ENCODE measurements at regions not wholly inside any gene's neighbourhood (a gene's known extent, or its start where the extent isn't known, plus 50 kb on each side); places are given as distances from the start of the nearest gene placed in this dataset.

- no peaks in the 10 kb centered on the region for H3K27me3 Mint-ChIP-seq (ENCODE audit: low read depth in 2 of 2)
Measured at GRCh38 chr13:38147050-38147449, 202.6 kb upstream of the UFM1 start.

DNA sequence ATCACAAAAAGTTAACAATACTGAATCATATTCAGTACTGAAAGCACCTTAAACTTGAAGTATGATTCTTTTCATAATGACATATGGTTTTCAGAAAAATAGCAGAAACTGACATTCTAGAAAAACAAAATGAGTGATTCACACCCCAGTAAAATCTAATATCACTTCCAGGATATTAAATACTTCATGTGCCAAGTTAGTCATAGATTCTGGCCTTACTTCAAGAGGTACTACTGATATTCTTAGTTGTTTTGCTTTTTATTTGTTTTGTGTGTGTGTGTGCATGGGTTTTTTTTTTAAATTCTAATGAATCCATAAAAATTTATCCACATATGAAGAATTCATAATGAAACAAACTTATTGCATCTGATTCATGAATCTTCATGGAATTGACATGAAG lies 207.9 kb upstream of the UFM1 start:
- Histone ChIP-seq H3K27me3 (ENCODE audit: control insufficient read depth, insufficient read depth, low read length) (no peaks in the 10 kb centered on the region), H3K4me1 (ENCODE audit: control insufficient read depth, insufficient read depth, low read length) (no peaks in the 10 kb centered on the region), H3K36me3 (ENCODE audit: control insufficient read depth, insufficient read depth, low read length) (no peaks in the 10 kb centered on the region), H3K4me3 (ENCODE audit: low read length) (no peak overlapping the region), H3K27ac (ENCODE audit: low read length) (no peak overlapping the region), H3K9me3 (ENCODE audit: control insufficient read depth, insufficient read depth, low read length) (peaks cover under 1% of the 10 kb centered on the region)
- H3K36me3 Mint-ChIP-seq: peaks cover 2% of the 10 kb centered on the region
- no peak for ATAC-seq
- peaks cover 2 to 4% of the 10 kb centered on the region in 2 donors for H3K9me3 Mint-ChIP-seq
- intact Hi-C loops (cut with micrococcal nuclease): no loop called here
- no peak overlapping the region for H3K4me3 Mint-ChIP-seq
- DNase-seq: no peak
- H3K27ac Mint-ChIP-seq: no peak overlapping the region
- H3K27me3 Mint-ChIP-seq (ENCODE audit: low read depth in 2 of 2): no peaks in the 10 kb centered on the region
- no peaks in the 10 kb centered on the region for H3K4me1 Mint-ChIP-seq
- TF ChIP-seq, protein P1, sequence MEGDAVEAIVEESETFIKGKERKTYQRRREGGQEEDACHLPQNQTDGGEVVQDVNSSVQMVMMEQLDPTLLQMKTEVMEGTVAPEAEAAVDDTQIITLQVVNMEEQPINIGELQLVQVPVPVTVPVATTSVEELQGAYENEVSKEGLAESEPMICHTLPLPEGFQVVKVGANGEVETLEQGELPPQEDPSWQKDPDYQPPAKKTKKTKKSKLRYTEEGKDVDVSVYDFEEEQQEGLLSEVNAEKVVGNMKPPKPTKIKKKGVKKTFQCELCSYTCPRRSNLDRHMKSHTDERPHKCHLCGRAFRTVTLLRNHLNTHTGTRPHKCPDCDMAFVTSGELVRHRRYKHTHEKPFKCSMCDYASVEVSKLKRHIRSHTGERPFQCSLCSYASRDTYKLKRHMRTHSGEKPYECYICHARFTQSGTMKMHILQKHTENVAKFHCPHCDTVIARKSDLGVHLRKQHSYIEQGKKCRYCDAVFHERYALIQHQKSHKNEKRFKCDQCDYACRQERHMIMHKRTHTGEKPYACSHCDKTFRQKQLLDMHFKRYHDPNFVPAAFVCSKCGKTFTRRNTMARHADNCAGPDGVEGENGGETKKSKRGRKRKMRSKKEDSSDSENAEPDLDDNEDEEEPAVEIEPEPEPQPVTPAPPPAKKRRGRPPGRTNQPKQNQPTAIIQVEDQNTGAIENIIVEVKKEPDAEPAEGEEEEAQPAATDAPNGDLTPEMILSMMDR (IDR thresholded peaks at IDR 0.05): no peak

More at GRCh38 chr13:38147050-38147449, 202.6 kb upstream of the UFM1 start:
- no peaks in the 10 kb centered on the region for H3K4me1 Mint-ChIP-seq
- H3K27me3 ChIP-seq (ENCODE audit: control insufficient read depth, insufficient read depth, low read length): no peaks in the 10 kb centered on the region
- intact Hi-C loops (cut with micrococcal nuclease): no loop called here
- H3K4me3 Mint-ChIP-seq: no peak overlapping the region
- peaks cover 2% of the 10 kb centered on the region for H3K9me3 ChIP-seq (ENCODE audit: control insufficient read depth, insufficient read depth, low read length)
- TF ChIP-seq, protein P1 (IDR thresholded peaks at IDR 0.05): no peak
- no peak overlapping the region for H3K27ac Mint-ChIP-seq
- no peak overlapping the region for H3K4me3 ChIP-seq (ENCODE audit: low read length)
- 76% methylated on average over 3 of the region's 3 CpGs for WGBS (ENCODE audit: insufficient coverage)
- H3K9me3 Mint-ChIP-seq: peaks cover 22% of the 10 kb centered on the region in 2 donors
- H3K36me3 Mint-ChIP-seq: peaks cover 18% of the 10 kb centered on the region
- ATAC-seq: no peak
- H3K27ac ChIP-seq (ENCODE audit: low read length): no peak overlapping the region
- no peak for DNase-seq
- no peaks in the 10 kb centered on the region for H3K36me3 ChIP-seq (ENCODE audit: control insufficient read depth, insufficient read depth, low read length)
- no peaks in the 10 kb centered on the region for H3K4me1 ChIP-seq (ENCODE audit: control insufficient read depth, insufficient read depth, low read length)

DNA sequence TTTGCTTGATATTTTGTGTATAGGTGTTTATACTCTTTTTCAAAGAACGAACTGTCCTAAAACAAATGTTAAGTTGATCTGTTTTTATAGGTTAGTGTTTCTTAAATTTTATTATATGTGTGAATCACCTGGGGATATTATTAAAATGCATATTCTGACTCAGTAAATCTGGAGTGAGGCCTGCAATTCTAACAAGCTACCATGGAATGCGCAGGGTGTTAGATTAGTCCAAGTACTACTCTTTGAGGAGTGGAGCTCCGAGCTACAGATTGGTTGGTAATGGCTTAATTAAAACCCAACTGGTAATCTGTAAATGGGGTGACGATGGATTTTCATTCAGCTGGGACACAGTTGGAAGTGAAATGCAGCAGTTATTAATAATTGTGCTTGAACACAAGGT lies 214.1 kb upstream of the UFM1 start:
- WGBS (ENCODE audit: insufficient coverage): 95% methylated on average over 4 of the region's 4 CpGs
- Histone ChIP-seq H3K36me3 (ENCODE audit: control insufficient read depth, insufficient read depth, low read length) (no peaks in the 10 kb centered on the region), H3K4me3 (ENCODE audit: low read length) (no peak overlapping the region), H3K4me1 (ENCODE audit: control insufficient read depth, insufficient read depth, low read length) (no peaks in the 10 kb centered on the region), H3K27me3 (ENCODE audit: control insufficient read depth, insufficient read depth, low read length) (no peaks in the 10 kb centered on the region), H3K27ac (ENCODE audit: low read length) (no peak overlapping the region), H3K9me3 (ENCODE audit: control insufficient read depth, insufficient read depth, low read length) (no peaks in the 10 kb centered on the region)
- no peak for DNase-seq
- H3K4me3 Mint-ChIP-seq: no peak overlapping the region
- H3K27me3 Mint-ChIP-seq (ENCODE audit: low read depth in 2 of 2): no peaks in the 10 kb centered on the region
- H3K9me3 Mint-ChIP-seq: peaks cover 6% of the 10 kb centered on the region in 2 donors
- H3K36me3 Mint-ChIP-seq: peaks cover 5% of the 10 kb centered on the region
- intact Hi-C loops (cut with micrococcal nuclease): no loop called here
- H3K4me1 Mint-ChIP-seq: no peaks in the 10 kb centered on the region
- ATAC-seq: no peak
- TF ChIP-seq, protein P1 (IDR thresholded peaks at IDR 0.05): no peak
- H3K27ac Mint-ChIP-seq: no peak overlapping the region

DNA sequence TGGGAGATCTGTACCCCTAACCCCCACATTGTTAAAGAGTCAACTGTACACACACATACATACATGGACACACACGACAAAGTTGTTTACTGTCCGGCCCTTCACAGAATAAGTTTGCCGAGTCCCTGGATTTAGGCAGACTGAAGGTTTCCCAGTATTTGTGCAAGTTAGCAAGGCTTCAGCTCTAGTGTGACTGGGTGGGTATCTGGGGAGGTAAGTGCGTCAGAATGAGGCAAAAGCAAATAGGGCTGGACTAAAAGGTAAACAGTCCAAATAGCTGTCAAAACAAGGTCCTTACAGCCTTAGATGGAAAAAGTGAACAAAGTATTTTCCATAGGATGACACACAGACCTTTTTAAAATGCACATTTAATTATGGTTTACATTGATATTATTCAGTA lies 228.4 kb upstream of the UFM1 start:
- Histone ChIP-seq H3K27ac (ENCODE audit: low read length) (no peak overlapping the region), H3K36me3 (ENCODE audit: control insufficient read depth, insufficient read depth, low read length) (no peaks in the 10 kb centered on the region), H3K9me3 (ENCODE audit: control insufficient read depth, insufficient read depth, low read length) (no peaks in the 10 kb centered on the region), H3K4me1 (ENCODE audit: control insufficient read depth, insufficient read depth, low read length) (no peaks in the 10 kb centered on the region), H3K4me3 (ENCODE audit: low read length) (no peak overlapping the region), H3K27me3 (ENCODE audit: control insufficient read depth, insufficient read depth, low read length) (no peaks in the 10 kb centered on the region)
- Mint-ChIP-seq H3K4me1 (no peaks in the 10 kb centered on the region), H3K4me3 (no peak overlapping the region), H3K9me3 (peaks cover 3 to 8% of the 10 kb centered on the region in 2 donors), H3K36me3 (no peaks in the 10 kb centered on the region), H3K27me3 (ENCODE audit: low read depth in 2 of 2) (no peaks in the 10 kb centered on the region), H3K27ac (no peak overlapping the region)
- intact Hi-C loops (cut with micrococcal nuclease): no loop called here
- 88% methylated on average over 4 of the region's 4 CpGs for WGBS (ENCODE audit: insufficient coverage)
- no peak for DNase-seq
- no peak for ATAC-seq
- TF ChIP-seq, protein P1 (IDR thresholded peaks at IDR 0.05): no peak
